ENCODE measurements at regions not wholly inside any gene's neighbourhood (a gene's known extent, or its start where the extent isn't known, plus 50 kb on each side); places are given as distances from the start of the nearest gene placed in this dataset.

DNA sequence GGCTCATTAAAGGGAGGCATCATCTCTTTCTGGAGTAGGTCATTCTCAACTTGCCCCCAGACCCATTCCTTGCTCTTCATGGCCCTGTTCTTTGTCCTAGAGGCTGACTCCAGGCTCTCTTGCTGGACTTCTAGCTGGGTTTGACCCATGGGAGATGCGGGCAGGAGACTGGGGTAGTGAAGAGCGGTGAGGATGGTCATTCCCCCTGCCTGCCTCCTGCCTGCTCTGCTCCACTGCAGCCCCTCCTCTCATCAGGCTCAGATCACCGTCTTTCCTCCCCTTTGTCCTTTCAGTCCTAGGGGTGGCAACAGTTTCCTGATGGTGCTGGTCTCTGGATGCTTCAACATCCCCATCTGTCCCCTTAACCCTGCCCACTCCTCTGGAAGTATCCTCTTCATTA, 170.9 kb downstream of the ABHD5 start:
- Mint-ChIP-seq H3K4me3 (no peak overlapping the region), H3K9me3 (no peaks in the 10 kb centered on the region), H3K4me1 (peaks cover 17% of the 10 kb centered on the region), H3K27me3 (ENCODE audit: insufficient read depth, low read depth, poor library complexity) (peaks cover 12% of the 10 kb centered on the region), H3K36me3 (ENCODE audit: low read depth) (no peaks in the 10 kb centered on the region), H3K27ac (no peak overlapping the region)
- no peaks in the 10 kb centered on the region for H3K36me3 ChIP-seq (ENCODE audit: insufficient read depth)
- H3K4me1 ChIP-seq (ENCODE audit: insufficient read depth), result peaks cover 13% of the 10 kb centered on the region
- ATAC-seq, result no peak
- no peak overlapping the region for H2AFZ ChIP-seq
- H3F3A ChIP-seq (replicated peaks; ENCODE audit: low read depth), result no peaks in the 10 kb centered on the region
- H3K4me2 ChIP-seq, result no peak overlapping the region
- H3K79me2 ChIP-seq (replicated peaks; ENCODE audit: insufficient read depth), result no peaks in the 10 kb centered on the region
- TF ChIP-seq ZNF462 (CRISPR knock-in tag; IDR thresholded peaks at IDR 0.05) (no peak), REST (IDR thresholded peaks at IDR 0.05; ENCODE audit: unreplicated experiment) (no peak), POLR2AphosphoS5 (IDR thresholded peaks at IDR 0.05; ENCODE audit: low read depth) (no peak), EZH2phosphoT487 (IDR thresholded peaks at IDR 0.05; ENCODE audit: unreplicated experiment) (no peak), CREB1 (CRISPR knock-in tag; IDR thresholded peaks at IDR 0.05; ENCODE audit: low read depth) (no peak), STAT1 (IDR thresholded peaks at IDR 0.05; ENCODE audit: unreplicated experiment) (no peak), EZH2 (IDR thresholded peaks at IDR 0.05; ENCODE audit: low read depth, unreplicated experiment) (no peak), NANOG (IDR thresholded peaks at IDR 0.05; ENCODE audit: borderline replicate concordance) (no peak), ETS1 (IDR thresholded peaks at IDR 0.05) (no peak), ZNF331 (CRISPR knock-in tag; IDR thresholded peaks at IDR 0.05; ENCODE audit: low read depth) (no peak), CTCF (conservative IDR thresholded peaks at IDR 0.05; ENCODE audit: low read depth in 2 of 2) (no peak), JUNB (IDR thresholded peaks at IDR 0.05; ENCODE audit: unreplicated experiment) (no peak), ZNF114 (CRISPR knock-in tag; IDR thresholded peaks at IDR 0.05) (no peak)
- no peak overlapping the region for H3K4me3 ChIP-seq
- DNase-seq (ENCODE audit: low spot score), result no peak
- H3K27ac ChIP-seq (ENCODE audit: low read depth), result no peak overlapping the region
- no peaks in the 10 kb centered on the region for H3K27me3 ChIP-seq (ENCODE audit: insufficient read depth)
- 0 out of 2 replicates have a peak, but pooled peaks cover 4% of the 10 kb centered on the region for H3K9me2 ChIP-seq (ENCODE audit: insufficient read depth)
- H4K20me1 ChIP-seq (replicated peaks; ENCODE audit: insufficient read depth), result no peaks in the 10 kb centered on the region
